Ecto neural progenitor cell (in vitro differentiated cells): ENCODE measurements at regions not wholly inside any gene's neighbourhood (a gene's known extent, or its start where the extent isn't known, plus 50 kb on each side); places are given as distances from the start of the nearest gene placed in this dataset.
"Not testable (repeated sequence)": the region's sequence is repeated elsewhere in the genome, so short reads cannot be mapped to it uniquely, and the experiment has no call there.

ENCODE experiments used
- DNase-seq: peaks from one replicate; pipeline ENCODE4 v3.0.0-alpha.2; 2018; ENCODE audit warnings: low spot score

GRCh38 chr1:60540141-60540540, 466.6 kb upstream of the C1orf87 start:
- no peak for DNase-seq

- DNase-seq: no peak
These were observed 462.1 kb upstream of the C1orf87 start for GRCh38 chr1:60535713-60536112.

- DNase-seq: no peak
These were observed 454.0 kb upstream of the C1orf87 start for GRCh38 chr1:60527567-60527966.

GRCh38 chr1:60516996-60517395, 443.4 kb upstream of the C1orf87 start:
- DNase-seq: no peak

GRCh38 chr1:60510162-60510561, 436.6 kb upstream of the C1orf87 start:
- no peak for DNase-seq

- no peak for DNase-seq
These were observed 430.8 kb upstream of the C1orf87 start for GRCh38 chr1:60504206-60504840.

- no peak for DNase-seq
These were observed 429.8 kb upstream of the C1orf87 start for GRCh38 chr1:60503266-60503925.

GRCh38 chr1:60502506-60502905, 428.9 kb upstream of the C1orf87 start:
- no peak for DNase-seq

GRCh38 chr1:60489916-60490480, 416.4 kb upstream of the C1orf87 start:
- DNase-seq: not testable (repeated sequence)

GRCh38 chr1:60488847-60489246, 415.3 kb upstream of the C1orf87 start:
- DNase-seq: no peak

- no peak for DNase-seq
These were observed 414.2 kb upstream of the C1orf87 start for GRCh38 chr1:60487565-60488345.

GRCh38 chr1:60483509-60483908, 409.9 kb upstream of the C1orf87 start:
- no peak for DNase-seq

- no peak for DNase-seq
These were observed 396.7 kb upstream of the C1orf87 start for GRCh38 chr1:60470246-60470645.

GRCh38 chr1:60463786-60464185, 390.2 kb upstream of the C1orf87 start:
- no peak for DNase-seq

- no peak for DNase-seq
These were observed 389.6 kb upstream of the C1orf87 start for GRCh38 chr1:60463146-60463545.

- DNase-seq: no peak
These were observed 388.5 kb upstream of the C1orf87 start for GRCh38 chr1:60461925-60462595.

GRCh38 chr1:60458111-60458510, 384.5 kb upstream of the C1orf87 start:
- DNase-seq: no peak

GRCh38 chr1:60449876-60450275, 376.3 kb upstream of the C1orf87 start:
- no peak for DNase-seq

GRCh38 chr1:60448850-60449249, 375.3 kb upstream of the C1orf87 start:
- no peak for DNase-seq

GRCh38 chr1:60444680-60445079, 371.1 kb upstream of the C1orf87 start:
- DNase-seq: no peak

GRCh38 chr1:60436186-60436585, 362.6 kb upstream of the C1orf87 start:
- DNase-seq: no peak

GRCh38 chr1:60431593-60431992, 358.0 kb upstream of the C1orf87 start:
- no peak for DNase-seq
